Rectal smooth muscle tissue (tissue), 1 donor: ENCODE measurements at regions not wholly inside any gene's neighbourhood (a gene's known extent, or its start where the extent isn't known, plus 50 kb on each side); places are given as distances from the start of the nearest gene placed in this dataset.
A peak's percentile ranks its signal among the peaks of the same experiment; 100 is the strongest.

Experiments used
- H3K27ac ChIP-seq: one replicate; pipeline ENCODE4 v1.7.0; 2013; ENCODE audit warnings: low read depth, low read length, inconsistent platforms
- H3K27me3 ChIP-seq: one replicate; pipeline ENCODE4 v1.7.0; 2013; ENCODE audit warnings: low read length; ENCODE audit not compliant: control insufficient read depth, insufficient read depth
- H3K36me3 ChIP-seq: one replicate; pipeline ENCODE4 v1.7.0; 2013; ENCODE audit warnings: low read length; ENCODE audit not compliant: control insufficient read depth, insufficient read depth
- H3K4me1 ChIP-seq: one replicate; pipeline ENCODE4 v1.7.0; 2013; ENCODE audit warnings: low read length; ENCODE audit not compliant: control insufficient read depth, insufficient read depth
- H3K4me3 ChIP-seq: one replicate; pipeline ENCODE4 v1.7.0; 2013; ENCODE audit warnings: low read length
- H3K9ac ChIP-seq: one replicate; pipeline ENCODE4 v1.7.0; 2013; ENCODE audit warnings: low read length

GRCh38 chr2:217430916-217431576 lies 571.2 kb upstream of the TNP1 start:
- H3K27me3 ChIP-seq = no peaks in the 10 kb centered on the region
- no peaks in the 10 kb centered on the region for H3K36me3 ChIP-seq
- peaks cover 34% of the 10 kb centered on the region for H3K4me1 ChIP-seq
- peak overlapping the region; percentile 78 for H3K27ac ChIP-seq
- no peak overlapping the region for H3K4me3 ChIP-seq
- no peak overlapping the region for H3K9ac ChIP-seq

- no peak overlapping the region for H3K4me3 ChIP-seq
Observed at GRCh38 chr2:217429981-217430500, 570.2 kb upstream of the TNP1 start.

GRCh38 chr2:217421834-217422233 lies 562.0 kb upstream of the TNP1 start:
- H3K27me3 ChIP-seq = peaks cover 2% of the 10 kb centered on the region
- no peak overlapping the region for H3K27ac ChIP-seq
- H3K36me3 ChIP-seq = no peaks in the 10 kb centered on the region
- peaks cover 9% of the 10 kb centered on the region for H3K4me1 ChIP-seq
- no peak overlapping the region for H3K4me3 ChIP-seq
- no peak overlapping the region for H3K9ac ChIP-seq

More at GRCh38 chr2:217429981-217430500, 570.2 kb upstream of the TNP1 start:
- Histone ChIP-seq H3K27ac (peak overlapping the region; percentile 78), H3K9ac (no peak overlapping the region), H3K27me3 (no peaks in the 10 kb centered on the region), H3K36me3 (no peaks in the 10 kb centered on the region), H3K4me1 (peaks cover 29% of the 10 kb centered on the region)

GRCh38 chr2:217420854-217421253 lies 561.0 kb upstream of the TNP1 start:
- Histone ChIP-seq H3K27ac (peak overlapping the region; percentile 77), H3K36me3 (no peaks in the 10 kb centered on the region), H3K4me1 (peaks cover 9% of the 10 kb centered on the region), H3K9ac (no peak overlapping the region), H3K27me3 (peaks cover 2% of the 10 kb centered on the region), H3K4me3 (no peak overlapping the region)

GRCh38 chr2:217419055-217419671 lies 559.3 kb upstream of the TNP1 start:
- H3K9ac ChIP-seq = no peak overlapping the region
- H3K4me1 ChIP-seq = peaks cover 9% of the 10 kb centered on the region
- H3K27ac ChIP-seq = peak overlapping the region; percentile 54
- no peak overlapping the region for H3K4me3 ChIP-seq
- H3K36me3 ChIP-seq = no peaks in the 10 kb centered on the region
- H3K27me3 ChIP-seq = peaks cover 2% of the 10 kb centered on the region

GRCh38 chr2:217418544-217418943 lies 558.7 kb upstream of the TNP1 start:
- H3K9ac ChIP-seq = no peak overlapping the region
- H3K27me3 ChIP-seq = peaks cover 2% of the 10 kb centered on the region
- peaks cover 10% of the 10 kb centered on the region for H3K4me1 ChIP-seq
- H3K36me3 ChIP-seq = no peaks in the 10 kb centered on the region
- H3K4me3 ChIP-seq = no peak overlapping the region
- no peak overlapping the region for H3K27ac ChIP-seq

GRCh38 chr2:217418090-217418489 lies 558.2 kb upstream of the TNP1 start:
- no peak overlapping the region for H3K27ac ChIP-seq
- H3K36me3 ChIP-seq = no peaks in the 10 kb centered on the region
- no peak overlapping the region for H3K4me3 ChIP-seq

GRCh38 chr2:217417536-217417935 lies 557.7 kb upstream of the TNP1 start:
- H3K27me3 ChIP-seq = peaks cover 2% of the 10 kb centered on the region
- H3K9ac ChIP-seq = no peak overlapping the region
- peaks cover 20% of the 10 kb centered on the region for H3K4me1 ChIP-seq

More at GRCh38 chr2:217418090-217418489, 558.2 kb upstream of the TNP1 start:
- peaks cover 14% of the 10 kb centered on the region for H3K4me1 ChIP-seq
- H3K9ac ChIP-seq = no peak overlapping the region
- H3K27me3 ChIP-seq = peaks cover 2% of the 10 kb centered on the region

GRCh38 chr2:217415316-217415715 lies 555.5 kb upstream of the TNP1 start:
- Histone ChIP-seq H3K4me3 (no peak overlapping the region), H3K4me1 (peaks cover 31% of the 10 kb centered on the region), H3K27me3 (peaks cover under 1% of the 10 kb centered on the region), H3K36me3 (no peaks in the 10 kb centered on the region), H3K9ac (no peak overlapping the region), H3K27ac (no peak overlapping the region)

More at GRCh38 chr2:217417536-217417935, 557.7 kb upstream of the TNP1 start:
- Histone ChIP-seq H3K36me3 (no peaks in the 10 kb centered on the region), H3K4me3 (no peak overlapping the region), H3K27ac (no peak overlapping the region)

- Histone ChIP-seq H3K4me1 (peaks cover 32% of the 10 kb centered on the region), H3K36me3 (no peaks in the 10 kb centered on the region), H3K9ac (no peak overlapping the region), H3K4me3 (no peak overlapping the region), H3K27ac (no peak overlapping the region), H3K27me3 (no peaks in the 10 kb centered on the region)
Observed at GRCh38 chr2:217414429-217414828, 554.6 kb upstream of the TNP1 start.

GRCh38 chr2:217413193-217413592 lies 553.3 kb upstream of the TNP1 start:
- Histone ChIP-seq H3K4me3 (no peak overlapping the region), H3K36me3 (no peaks in the 10 kb centered on the region), H3K27me3 (no peaks in the 10 kb centered on the region), H3K27ac (peak overlapping the region; percentile 70), H3K9ac (no peak overlapping the region), H3K4me1 (peaks cover 32% of the 10 kb centered on the region)

GRCh38 chr2:217412721-217413120 lies 552.9 kb upstream of the TNP1 start:
- H3K4me1 ChIP-seq = peaks cover 32% of the 10 kb centered on the region
- H3K27ac ChIP-seq = peak overlapping the region; percentile 70
- H3K9ac ChIP-seq = no peak overlapping the region

More at GRCh38 chr2:217412721-217413120, 552.9 kb upstream of the TNP1 start:
- no peaks in the 10 kb centered on the region for H3K27me3 ChIP-seq
- H3K36me3 ChIP-seq = no peaks in the 10 kb centered on the region
- H3K4me3 ChIP-seq = no peak overlapping the region
